GM12873 (cell line): ENCODE measurements at regions not wholly inside any gene's neighbourhood (a gene's known extent, or its start where the extent isn't known, plus 50 kb on each side); places are given as distances from the start of the nearest gene placed in this dataset.

ENCODE experiments used
- TF ChIP-seq, protein P1 (sequence below): IDR thresholded peaks from 2 replicates; pipeline ENCODE4 v1.5.1; 2012; ENCODE audit warnings: low read depth, mild to moderate bottlenecking, moderate library complexity, low read length, control low read depth; ENCODE audit not compliant: insufficient read depth; ENCODE audit errors: missing control alignments

DNA sequence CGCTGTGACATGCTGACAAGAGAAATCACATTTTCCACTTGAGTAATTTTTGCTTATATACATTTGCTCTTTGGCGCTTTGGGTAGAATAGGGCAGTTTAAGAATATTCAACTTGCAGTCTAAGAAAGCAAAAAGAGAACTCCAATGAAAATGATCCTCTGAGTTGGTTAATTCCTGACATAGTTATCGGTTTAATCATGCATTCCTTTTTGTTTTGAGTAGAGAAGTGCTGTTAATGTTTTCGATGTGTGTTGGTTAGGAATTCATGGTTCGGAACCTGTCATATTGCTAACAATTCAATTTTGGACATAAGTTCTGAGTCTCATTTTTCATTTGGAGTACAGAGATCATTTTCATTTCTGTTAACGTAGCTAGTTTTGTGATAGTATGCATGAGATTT lies 700.6 kb upstream of the PITX2 start:
- TF ChIP-seq, protein P1, sequence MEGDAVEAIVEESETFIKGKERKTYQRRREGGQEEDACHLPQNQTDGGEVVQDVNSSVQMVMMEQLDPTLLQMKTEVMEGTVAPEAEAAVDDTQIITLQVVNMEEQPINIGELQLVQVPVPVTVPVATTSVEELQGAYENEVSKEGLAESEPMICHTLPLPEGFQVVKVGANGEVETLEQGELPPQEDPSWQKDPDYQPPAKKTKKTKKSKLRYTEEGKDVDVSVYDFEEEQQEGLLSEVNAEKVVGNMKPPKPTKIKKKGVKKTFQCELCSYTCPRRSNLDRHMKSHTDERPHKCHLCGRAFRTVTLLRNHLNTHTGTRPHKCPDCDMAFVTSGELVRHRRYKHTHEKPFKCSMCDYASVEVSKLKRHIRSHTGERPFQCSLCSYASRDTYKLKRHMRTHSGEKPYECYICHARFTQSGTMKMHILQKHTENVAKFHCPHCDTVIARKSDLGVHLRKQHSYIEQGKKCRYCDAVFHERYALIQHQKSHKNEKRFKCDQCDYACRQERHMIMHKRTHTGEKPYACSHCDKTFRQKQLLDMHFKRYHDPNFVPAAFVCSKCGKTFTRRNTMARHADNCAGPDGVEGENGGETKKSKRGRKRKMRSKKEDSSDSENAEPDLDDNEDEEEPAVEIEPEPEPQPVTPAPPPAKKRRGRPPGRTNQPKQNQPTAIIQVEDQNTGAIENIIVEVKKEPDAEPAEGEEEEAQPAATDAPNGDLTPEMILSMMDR, result no peak

DNA sequence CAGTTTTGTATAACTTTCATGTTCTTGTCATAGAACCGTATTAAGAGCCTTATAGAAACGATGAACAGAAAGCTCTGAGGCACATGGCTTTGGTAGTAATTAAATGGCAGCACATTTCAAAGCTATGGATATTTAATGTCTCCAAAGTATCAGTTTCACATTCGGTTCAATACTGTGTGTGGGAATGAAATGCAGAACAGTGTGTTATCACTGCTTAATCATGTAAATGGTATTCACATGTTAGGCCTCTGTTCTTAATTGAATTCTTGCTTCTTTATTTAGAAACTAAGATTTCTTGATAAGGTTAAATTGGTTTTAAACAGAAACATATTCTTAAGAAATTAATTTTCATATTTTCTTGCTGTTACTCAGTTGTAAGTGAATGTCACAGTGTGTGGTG lies 701.0 kb upstream of the PITX2 start:
- TF ChIP-seq, protein P1, result no peak

DNA sequence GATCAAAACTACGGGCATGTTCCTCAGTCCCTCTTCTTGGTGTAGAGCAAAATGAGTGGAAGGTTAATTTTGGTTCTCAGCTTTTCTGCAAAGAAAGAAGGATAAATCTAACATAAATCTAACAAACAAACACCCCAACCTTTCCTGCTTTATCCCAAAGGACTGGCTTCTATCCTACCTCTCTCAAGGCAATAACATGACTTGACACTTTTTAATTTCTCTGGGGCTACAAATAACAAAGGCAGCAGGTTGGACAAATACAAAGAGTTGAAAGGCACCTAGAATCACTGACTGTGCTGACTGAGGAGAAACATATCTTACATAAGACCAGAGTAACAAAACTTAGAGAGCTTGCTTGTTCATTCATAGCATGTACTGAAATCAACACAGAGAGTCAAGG lies 703.6 kb upstream of the PITX2 start:
- TF ChIP-seq, protein P1, result no peak

DNA sequence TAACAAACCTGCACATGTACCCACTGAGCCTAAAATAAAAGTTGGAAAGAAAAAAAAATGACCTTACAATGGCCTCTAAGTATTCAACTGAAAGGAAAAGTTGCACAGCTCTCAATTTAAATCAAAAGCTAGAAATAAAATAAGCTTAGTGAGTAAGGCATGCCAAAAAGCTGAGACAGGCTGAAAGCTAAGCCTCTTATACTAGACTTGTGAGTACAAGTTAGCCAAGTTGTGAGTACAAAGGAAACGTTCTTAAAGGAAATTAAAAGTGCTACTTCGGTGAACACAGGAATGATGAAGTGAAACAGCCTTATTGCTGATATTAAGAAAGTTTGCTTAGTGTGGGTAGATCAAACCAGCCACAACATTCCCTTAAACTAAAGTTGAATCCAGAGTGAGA lies 707.9 kb upstream of the PITX2 start:
- TF ChIP-seq, protein P1, result no peak

DNA sequence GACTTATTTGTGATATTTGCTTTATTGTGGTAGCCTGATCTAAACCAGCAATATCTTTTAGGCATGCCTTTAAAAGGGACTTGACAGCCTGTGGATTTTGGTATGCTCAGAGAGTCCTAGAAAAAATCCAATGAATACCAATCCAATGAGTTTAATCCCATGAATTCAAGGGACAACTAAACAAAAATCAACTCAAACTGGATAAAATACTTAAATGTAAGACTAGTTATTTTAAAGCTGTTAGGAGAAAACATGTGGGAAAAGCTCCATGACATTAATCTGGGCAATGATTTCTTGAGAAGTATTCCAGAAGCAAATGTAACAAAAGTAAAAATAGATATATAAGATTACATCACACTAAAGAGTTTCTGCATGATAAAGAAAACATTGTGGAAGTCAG lies 711.5 kb upstream of the PITX2 start:
- TF ChIP-seq, protein P1, result no peak

DNA sequence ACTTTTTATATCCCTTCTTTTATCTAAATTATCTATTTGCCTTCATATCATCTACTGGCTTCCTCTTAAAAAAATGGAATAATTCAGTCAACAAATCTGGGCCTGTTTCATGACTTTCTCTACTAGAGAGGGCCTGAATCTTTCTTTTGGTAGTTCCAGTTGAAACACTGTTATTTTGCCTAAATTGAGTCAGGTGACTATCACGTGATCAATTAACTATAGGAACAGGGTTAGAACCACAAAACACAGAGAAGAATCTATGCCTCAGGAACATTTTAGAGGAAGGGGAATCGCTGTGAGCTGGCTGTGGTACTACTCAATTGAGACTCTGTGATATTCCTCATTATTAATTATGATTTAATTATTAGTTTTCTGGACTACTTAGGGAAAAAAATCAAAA lies 736.7 kb upstream of the PITX2 start:
- TF ChIP-seq, protein P1, result no peak

DNA sequence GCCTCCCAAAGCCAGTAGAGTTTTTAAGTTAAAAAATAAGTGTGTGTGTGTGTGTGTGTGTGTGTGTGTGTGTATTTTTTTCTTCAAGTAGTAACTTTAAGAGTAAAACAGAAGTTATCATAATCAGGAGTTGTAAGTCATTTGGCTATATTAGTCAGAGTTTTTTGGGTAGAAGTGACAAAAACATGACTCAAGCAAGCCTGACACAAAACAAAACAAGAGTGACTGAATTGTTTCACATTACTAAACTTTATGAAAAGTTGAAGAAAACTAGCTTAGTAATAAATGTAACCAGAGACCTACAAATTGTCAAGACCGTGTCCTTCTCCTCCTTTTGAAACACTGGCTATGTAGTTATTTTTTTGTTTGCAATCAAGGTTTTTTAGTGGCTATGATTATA lies 738.0 kb upstream of the PITX2 start:
- TF ChIP-seq, protein P1, result no peak
